CD4-positive, CD25-positive, alpha-beta regulatory T cell (primary cell): ENCODE measurements at regions not wholly inside any gene's neighbourhood (a gene's known extent, or its start where the extent isn't known, plus 50 kb on each side); places are given as distances from the start of the nearest gene placed in this dataset.
"Not testable (repeated sequence)": the region's sequence is repeated elsewhere in the genome, so short reads cannot be mapped to it uniquely, and the experiment has no call there.

Experiments used
- ATAC-seq, 2 donors: fragments of 150-1000 bp; cut with Tn5 transposase; one replicate each; pipeline ENCODE4 v1.10.0; 2021; ENCODE audit warnings: low read depth in 2 of 2, moderate number of reproducible peaks in 2 of 2, moderate library complexity in 1 of 2
- DNase-seq, 3 donors: peaks; one replicate each; pipeline versions ENCODE4 v3.0.0 to v3.0.0-alpha.2; 2012 to 2022; ENCODE audit warnings: mixed read lengths in 1 of 3
- H3K27ac ChIP-seq: one replicate; pipeline ENCODE4 v1.7.0; 2013; ENCODE audit warnings: mild to moderate bottlenecking, low read length; ENCODE audit not compliant: insufficient read depth, poor library complexity, severe bottlenecking
- H3K27me3 ChIP-seq: one replicate; pipeline ENCODE4 v1.7.0; 2013; ENCODE audit warnings: low read length; ENCODE audit not compliant: control insufficient read depth, insufficient read depth
- H3K36me3 ChIP-seq: one replicate; pipeline ENCODE4 v1.7.0; 2013; ENCODE audit warnings: mild to moderate bottlenecking, low read length, moderate library complexity; ENCODE audit not compliant: control insufficient read depth, insufficient read depth
- H3K4me1 ChIP-seq: 2 replicates; pipeline ENCODE4 v1.7.0; 2013; ENCODE audit warnings: mild to moderate bottlenecking, low read length; ENCODE audit not compliant: insufficient read depth, control insufficient read depth, poor library complexity, severe bottlenecking
- H3K4me3 ChIP-seq: one replicate; pipeline ENCODE4 v1.7.0; 2013; ENCODE audit warnings: low read depth, mild to moderate bottlenecking, low read length, moderate library complexity
- H3K9me3 ChIP-seq, 2 experiments: 1 replicate in 1 of 2; 2 replicates in 1 of 2; pipeline ENCODE4 v1.7.0; 2013; ENCODE audit warnings: low read length in 2 of 2, mild to moderate bottlenecking in 1 of 2, moderate library complexity in 1 of 2; ENCODE audit not compliant: control insufficient read depth in 2 of 2
- H3K27ac Mint-ChIP-seq, 3 donors: one replicate each; pipeline ENCODE4 v1.8.0; 2020 to 2022; ENCODE audit warnings: mild to moderate bottlenecking in 3 of 3, mixed read lengths in 3 of 3, moderate library complexity in 2 of 3
- H3K27me3 Mint-ChIP-seq: one replicate; pipeline ENCODE4 v1.8.0; 2022; ENCODE audit warnings: mild to moderate bottlenecking, mixed read lengths
- H3K36me3 Mint-ChIP-seq: one replicate; pipeline ENCODE4 v1.8.0; 2020; ENCODE audit warnings: mixed read lengths
- H3K4me1 Mint-ChIP-seq, 4 donors: one replicate each; pipeline ENCODE4 v1.8.0; 2020 to 2022; ENCODE audit warnings: mixed read lengths in 4 of 4, mild to moderate bottlenecking in 1 of 4
- H3K4me3 Mint-ChIP-seq, 4 donors: one replicate each; pipeline ENCODE4 v1.8.0; 2020 to 2022; ENCODE audit warnings: mild to moderate bottlenecking in 4 of 4, mixed read lengths in 4 of 4, moderate library complexity in 3 of 4
- H3K9me3 Mint-ChIP-seq, 7 donors: one replicate each; pipeline ENCODE4 v1.8.0; 2020 to 2022; ENCODE audit warnings: mixed read lengths in 7 of 7, mild to moderate bottlenecking in 3 of 7, moderate library complexity in 2 of 7

DNA sequence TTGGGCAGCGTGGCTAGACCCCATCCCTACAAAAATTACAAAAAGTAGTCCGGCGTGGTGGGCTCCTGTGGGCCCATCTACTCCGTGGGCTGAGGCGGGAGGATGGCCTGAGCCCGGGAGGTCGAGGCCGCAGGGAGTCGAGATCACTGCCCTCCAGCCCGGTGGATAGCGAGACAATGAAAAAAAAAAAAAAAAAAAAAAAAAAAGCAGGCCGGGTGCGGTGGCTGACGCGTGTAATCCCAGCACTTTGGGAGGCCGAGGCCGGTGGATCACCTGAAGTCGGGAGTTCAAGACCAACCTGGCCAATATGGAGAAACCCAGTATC, 110.5 kb upstream of the LPCAT1 start:
- Mint-ChIP-seq H3K27me3 (peaks cover 14% of the 10 kb centered on the region), H3K36me3 (no peaks in the 10 kb centered on the region), H3K4me1 (peaks cover 4 to 45% (median 20%) of the 10 kb centered on the region in 4 donors), H3K4me3 (peak overlapping the region; percentile 93 to 97 (median 94)), H3K9me3 (peaks cover 0 to 1% (median 0%) of the 10 kb centered on the region in 7 donors), H3K27ac (peak overlapping the region; percentile 90 to 96 (median 94))
- peaks cover 5% of the 10 kb centered on the region for H3K4me1 ChIP-seq
- no peaks in the 10 kb centered on the region for H3K36me3 ChIP-seq
- ATAC-seq (no peak), DNase-seq (no peak)
- peak overlapping the region; percentile 57 for H3K27ac ChIP-seq
- H3K9me3 ChIP-seq, result no peaks in the 10 kb centered on the region
- no peaks in the 10 kb centered on the region for H3K27me3 ChIP-seq
- no peak overlapping the region for H3K4me3 ChIP-seq

DNA sequence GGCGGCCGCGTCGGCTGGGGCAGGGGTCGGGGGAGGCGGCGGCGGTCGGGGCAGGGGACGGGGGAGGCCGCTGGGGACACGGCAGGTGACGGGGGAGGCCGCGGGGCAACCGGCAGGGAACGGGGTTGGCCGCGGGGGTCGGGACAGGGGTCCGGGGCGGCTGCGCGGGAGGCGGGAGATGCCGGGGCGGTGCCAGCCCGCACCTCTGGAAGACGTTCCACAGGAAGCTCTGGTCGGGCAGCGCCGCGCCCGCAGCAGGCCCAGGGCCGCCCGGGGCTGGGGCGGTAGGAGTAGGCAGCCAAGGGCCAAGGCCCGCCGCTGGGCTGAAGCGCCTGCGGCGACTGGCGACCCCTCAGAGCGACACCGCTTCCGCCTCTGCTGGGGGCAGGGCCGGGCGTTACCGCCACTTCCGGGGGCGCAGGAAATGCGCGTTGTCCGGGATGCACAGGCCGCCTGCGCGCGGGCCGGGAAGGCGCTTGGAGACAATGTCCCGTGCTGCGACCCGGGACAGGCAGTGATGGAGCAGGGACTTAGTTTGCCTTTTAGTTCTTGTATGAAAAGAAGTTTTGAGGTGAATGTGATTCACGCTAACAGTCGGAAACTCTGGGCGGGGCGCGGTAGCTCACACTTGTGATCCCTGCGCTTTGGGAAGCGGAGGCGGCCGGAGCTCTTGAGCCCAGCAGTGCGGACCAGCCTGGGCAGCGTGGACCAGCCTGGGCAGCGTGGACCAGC, 110.0 kb upstream of the LPCAT1 start:
- peaks cover 5% of the 10 kb centered on the region for H3K4me1 ChIP-seq
- no peaks in the 10 kb centered on the region for H3K9me3 ChIP-seq
- no peaks in the 10 kb centered on the region for H3K36me3 Mint-ChIP-seq
- peak overlapping the region; percentile 66 for H3K4me3 ChIP-seq
- H3K36me3 ChIP-seq, result no peaks in the 10 kb centered on the region
- peak overlapping the region; percentile 57 for H3K27ac ChIP-seq
- ATAC-seq (peak; percentile 80 to 87), DNase-seq (peak; percentile 49 to 85 (median 64))
- H3K27ac Mint-ChIP-seq, result peak overlapping the region; percentile 90 to 96 (median 94)
- peaks cover 11% of the 10 kb centered on the region for H3K27me3 Mint-ChIP-seq
- peak overlapping the region; percentile 93 to 97 (median 94) for H3K4me3 Mint-ChIP-seq
- peaks cover 4 to 45% (median 20%) of the 10 kb centered on the region in 4 donors for H3K4me1 Mint-ChIP-seq
- peaks cover 0 to 1% (median 0%) of the 10 kb centered on the region in 7 donors for H3K9me3 Mint-ChIP-seq
- H3K27me3 ChIP-seq, result no peaks in the 10 kb centered on the region

DNA sequence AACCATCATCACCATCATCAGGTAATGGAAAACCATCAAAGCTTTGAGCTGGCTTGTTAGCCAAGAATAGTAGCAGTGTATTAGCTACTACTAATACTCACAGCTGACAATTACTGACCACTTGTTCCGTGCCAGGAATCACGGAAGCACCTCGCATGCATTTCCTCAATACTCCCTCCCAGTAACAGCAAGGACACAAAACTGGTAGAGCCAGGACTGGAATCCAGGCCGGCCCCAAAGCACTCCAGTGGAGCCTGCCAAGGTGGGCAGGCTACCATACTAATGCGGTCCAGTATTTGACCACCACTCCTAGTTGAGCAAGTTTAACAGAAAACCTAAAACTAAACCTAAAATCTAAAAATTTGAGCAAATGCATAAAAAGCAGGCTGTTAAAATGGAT, 107.2 kb upstream of the LPCAT1 start:
- H3K27me3 Mint-ChIP-seq, H3K9me3 Mint-ChIP-seq, H3K9me3 ChIP-seq, H3K36me3 Mint-ChIP-seq, ATAC-seq, H3K36me3 ChIP-seq, H3K4me1 ChIP-seq, H3K4me3 ChIP-seq, H3K27me3 ChIP-seq, DNase-seq, H3K27ac ChIP-seq: not testable (repeated sequence)
- peak overlapping the region in 1 of 4 donors; percentile 64 for H3K4me3 Mint-ChIP-seq
- H3K27ac Mint-ChIP-seq, result peak overlapping the region in 2 of 3 donors; percentile 38 to 46
- H3K4me1 Mint-ChIP-seq, result peaks cover 5 to 45% (median 21%) of the 10 kb centered on the region in 4 donors

DNA sequence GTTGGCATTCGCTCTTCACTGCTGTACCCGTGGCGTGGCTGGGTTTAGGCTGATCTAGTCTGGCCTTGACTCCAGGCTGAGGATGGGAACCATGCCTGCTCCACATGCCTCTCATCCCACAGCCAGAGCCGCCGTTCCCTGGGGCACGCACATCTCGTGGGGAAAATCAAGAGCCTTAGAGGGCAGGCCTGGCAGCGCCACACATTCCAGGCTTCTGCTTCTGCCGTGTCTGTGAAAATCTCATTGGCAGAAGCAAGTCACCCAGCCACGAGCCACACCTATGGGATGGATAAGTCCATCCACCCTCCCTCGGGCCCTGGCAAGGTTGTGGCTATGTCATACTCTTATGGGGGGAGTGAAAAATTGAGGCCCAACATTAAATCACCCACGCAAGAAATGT, 102.6 kb upstream of the LPCAT1 start:
- H3K27me3 Mint-ChIP-seq, H3K9me3 ChIP-seq, DNase-seq, H3K4me1 ChIP-seq, H3K36me3 ChIP-seq, H3K27me3 ChIP-seq, ATAC-seq, H3K9me3 Mint-ChIP-seq, H3K4me3 Mint-ChIP-seq, H3K4me3 ChIP-seq, H3K27ac ChIP-seq: not testable (repeated sequence)
- Mint-ChIP-seq H3K27ac (peak overlapping the region in 1 of 3 donors; percentile 69), H3K4me1 (peaks cover 0 to 21% (median 8%) of the 10 kb centered on the region in 4 donors), H3K36me3 (peaks cover 30% of the 10 kb centered on the region)

DNA sequence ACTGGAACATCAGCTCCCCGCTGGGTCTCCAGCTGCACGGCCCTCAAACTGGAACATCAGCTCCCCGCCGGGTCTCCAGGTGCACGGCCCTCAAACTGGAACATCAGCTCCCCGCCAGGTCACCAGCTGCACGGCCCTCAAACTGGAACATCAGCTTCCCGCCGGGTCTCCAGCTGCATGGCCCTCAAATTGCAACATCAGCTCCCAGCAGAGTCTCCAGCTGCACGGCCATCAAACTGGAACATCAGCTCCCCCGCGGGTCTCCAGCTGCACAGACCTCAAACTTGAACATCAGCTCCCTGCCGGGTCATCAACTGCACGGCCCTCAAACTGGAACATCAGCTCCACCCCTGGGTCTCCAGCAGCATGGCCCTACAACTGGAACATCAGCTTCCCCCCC, 95.8 kb upstream of the LPCAT1 start:
- not testable (repeated sequence) for DNase-seq, H3K27me3 ChIP-seq, H3K36me3 ChIP-seq, H3K9me3 Mint-ChIP-seq, H3K27ac Mint-ChIP-seq, H3K27me3 Mint-ChIP-seq, H3K4me1 ChIP-seq, H3K9me3 ChIP-seq, H3K27ac ChIP-seq, H3K4me3 ChIP-seq, H3K4me3 Mint-ChIP-seq, ATAC-seq
- Mint-ChIP-seq H3K36me3 (peaks cover 41% of the 10 kb centered on the region), H3K4me1 (peaks cover 0 to 12% (median 5%) of the 10 kb centered on the region in 4 donors)

DNA sequence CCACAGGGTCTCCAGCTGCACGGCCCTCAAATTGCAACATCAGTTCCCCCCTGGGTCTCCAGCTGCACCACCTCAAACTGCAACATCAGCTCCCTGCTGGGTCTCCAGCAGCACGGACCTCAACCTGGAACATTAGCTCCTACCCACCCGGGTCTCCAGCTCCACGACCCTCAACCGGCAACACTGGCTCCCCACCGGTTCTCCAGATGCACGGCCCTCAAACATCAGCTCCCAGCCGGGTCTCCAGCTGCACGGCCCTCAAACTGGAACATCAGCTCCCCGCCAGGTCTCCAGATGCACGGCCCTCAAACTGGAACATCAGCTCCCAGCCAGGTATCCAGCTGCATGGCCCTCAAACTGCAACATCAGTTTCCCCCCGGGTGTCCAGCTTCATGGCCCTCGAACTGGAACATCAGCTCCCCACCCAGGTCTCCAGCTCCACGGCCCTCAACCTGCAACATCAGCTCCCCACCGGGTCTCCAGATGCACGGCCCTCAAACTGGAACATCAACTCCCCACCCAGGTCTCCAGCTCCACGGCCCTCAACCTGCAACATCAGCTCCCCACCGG, 94.6 kb upstream of the LPCAT1 start:
- not testable (repeated sequence) for ATAC-seq, DNase-seq, H3K27ac ChIP-seq, H3K4me1 ChIP-seq, H3K4me3 ChIP-seq, H3K4me3 Mint-ChIP-seq, H3K36me3 ChIP-seq, H3K9me3 Mint-ChIP-seq, H3K27me3 ChIP-seq, H3K9me3 ChIP-seq, H3K27ac Mint-ChIP-seq, H3K4me1 Mint-ChIP-seq, H3K27me3 Mint-ChIP-seq
- peaks cover 40% of the 10 kb centered on the region for H3K36me3 Mint-ChIP-seq

DNA sequence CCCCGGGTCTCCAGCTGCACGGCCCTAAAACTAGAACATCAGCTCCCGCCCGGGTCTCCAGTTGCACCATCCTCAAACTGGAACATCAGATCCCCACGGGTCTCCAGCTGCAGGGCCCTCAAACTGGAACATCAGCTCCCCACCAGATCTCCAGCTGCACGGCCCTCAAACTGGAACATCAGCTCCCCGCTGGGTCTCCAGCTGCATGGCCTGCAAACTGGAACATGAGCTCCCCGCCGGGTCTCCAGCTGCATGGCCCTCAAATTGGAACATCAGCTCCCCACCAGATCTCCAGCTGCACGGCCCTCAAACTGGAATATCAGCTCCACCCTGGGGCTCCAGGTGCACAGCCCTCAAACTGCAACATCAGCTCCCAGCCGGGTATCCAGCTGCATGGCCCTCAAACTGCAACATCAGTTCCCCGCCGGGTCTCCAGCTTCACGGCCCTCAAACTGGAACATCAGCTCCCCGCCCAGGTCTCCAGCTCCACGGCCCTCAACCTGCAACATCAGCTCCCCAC, 93.5 kb upstream of the LPCAT1 start:
- H3K4me3 Mint-ChIP-seq, H3K27me3 Mint-ChIP-seq, H3K27me3 ChIP-seq, H3K9me3 ChIP-seq, H3K9me3 Mint-ChIP-seq, H3K4me1 Mint-ChIP-seq, ATAC-seq, DNase-seq, H3K36me3 ChIP-seq, H3K4me3 ChIP-seq, H3K27ac ChIP-seq, H3K4me1 ChIP-seq: not testable (repeated sequence)
- Mint-ChIP-seq H3K27ac (peak overlapping the region in 2 of 3 donors; percentile 11 to 29), H3K36me3 (peaks cover 46% of the 10 kb centered on the region)

DNA sequence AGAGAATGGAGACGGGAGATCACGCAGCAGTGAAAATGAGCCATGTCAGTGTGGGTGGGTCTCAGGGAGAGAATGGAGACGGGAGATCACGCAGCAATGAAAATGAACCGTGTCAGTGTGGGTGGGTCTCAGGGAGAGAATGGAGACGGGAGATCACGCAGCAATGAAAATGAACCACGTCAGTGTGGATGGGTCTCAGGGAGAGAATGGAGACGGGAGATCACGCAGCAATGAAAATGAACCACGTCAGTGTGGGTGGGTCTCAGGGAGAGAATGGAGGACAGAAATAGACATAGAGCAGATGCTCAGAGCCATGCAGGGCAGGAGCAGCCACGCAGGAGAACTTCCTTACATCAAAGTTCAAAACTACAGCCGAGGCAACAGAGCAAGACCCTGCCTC, 89.8 kb upstream of the LPCAT1 start:
- H3K4me3 Mint-ChIP-seq, DNase-seq, H3K9me3 Mint-ChIP-seq, H3K4me1 ChIP-seq, H3K9me3 ChIP-seq, H3K27ac ChIP-seq, H3K27me3 Mint-ChIP-seq, H3K4me3 ChIP-seq, H3K4me1 Mint-ChIP-seq, ATAC-seq, H3K27me3 ChIP-seq, H3K36me3 ChIP-seq: not testable (repeated sequence)
- Mint-ChIP-seq H3K36me3 (peaks cover 37% of the 10 kb centered on the region), H3K27ac (peak overlapping the region in 1 of 3 donors; percentile 34)
